ENCODE measurements at regions not wholly inside any gene's neighbourhood (a gene's known extent, or its start where the extent isn't known, plus 50 kb on each side); places are given as distances from the start of the nearest gene placed in this dataset.
A peak's percentile ranks its signal among the peaks of the same experiment; 100 is the strongest.

GRCh38 chr22:48751539-48752437 is 1075.9 kb downstream of the BRD1 start:
- no TSS peak for BruUV-seq (replicated peaks)
- Histone ChIP-seq H2AK9ac (replicated peaks; ENCODE audit: low read depth, low read length, poor library complexity) (no peak overlapping the region), H4K5ac (ENCODE audit: low read depth, low read length) (no peak overlapping the region), H3K79me1 (ENCODE audit: low read depth in 1 of 2, low read length in 2 of 2) (no peaks in the 10 kb centered on the region), H3K14ac (replicated peaks; ENCODE audit: low read depth, low read length) (no peak overlapping the region), H3K18ac (ENCODE audit: low read depth, low read length) (no peak overlapping the region), H3K4me2 (ENCODE audit: low read depth, low read length) (no peak overlapping the region), H3K56ac (ENCODE audit: extremely low read depth, insufficient read depth, low read length) (no peak overlapping the region), H2AFZ (replicated peaks; ENCODE audit: low read length, poor library complexity) (no peak overlapping the region), H2BK20ac (ENCODE audit: low read depth, low read length) (no peak overlapping the region), H3K9me1 (ENCODE audit: insufficient read depth, low read length) (no peaks in the 10 kb centered on the region), H3K27me3 (ENCODE audit: control insufficient read depth, insufficient read depth, low read length) (no peaks in the 10 kb centered on the region), H4K91ac (ENCODE audit: insufficient read depth, low read depth, low read length) (no peak overlapping the region), H3K4ac (ENCODE audit: low read depth, low read length) (no peak overlapping the region), H3K27ac (ENCODE audit: insufficient read depth, low read length) (no peak overlapping the region), H2BK120ac (ENCODE audit: low read depth, low read length) (no peak overlapping the region), H3K9me3 (ENCODE audit: control insufficient read depth, insufficient read depth, low read length) (peaks cover 79% of the 10 kb centered on the region), H3K23ac (ENCODE audit: low read depth, low read length) (no peak overlapping the region), H4K8ac (ENCODE audit: low read depth in 2 of 2, low read length in 2 of 2) (no peak overlapping the region), H2BK15ac (ENCODE audit: low read depth, low read length) (no peak overlapping the region), H2BK5ac (ENCODE audit: low read depth, low read length, poor library complexity, severe bottlenecking) (no peak overlapping the region), H3K36me3 (ENCODE audit: control insufficient read depth, insufficient read depth, low read length) (no peaks in the 10 kb centered on the region), H3K4me3 (ENCODE audit: insufficient read depth, low read depth, low read length) (no peak overlapping the region), H3K9ac (ENCODE audit: low read depth, low read length) (no peak overlapping the region), H2AK5ac (ENCODE audit: low read depth, low read length) (no peak overlapping the region), H3K4me1 (ENCODE audit: control insufficient read depth, insufficient read depth, low read length) (no peaks in the 10 kb centered on the region), H4K20me1 (ENCODE audit: insufficient read depth, low read length) (no peaks in the 10 kb centered on the region)
- no peak for TF ChIP-seq ELK1 (IDR thresholded peaks at IDR 0.05; ENCODE audit: borderline replicate concordance, low read depth, low read length)
- TF ChIP-seq MAFK (IDR thresholded peaks at IDR 0.05; ENCODE audit: low read depth, low read length) = peak; percentile 32; the same call in 1 of the 2 replicates
- DNase-seq (no peak), ATAC-seq (ENCODE audit: low read depth) (no peak)
- intact Hi-C loops (cut with micrococcal nuclease) = no loop called here
- WGBS, 2 experiments (ENCODE audit: extremely low coverage in 2 of 2, insufficient read length in 1 of 2) = 45% methylated on average over 2 of the region's 26 CpGs; no CpG with 5 or more reads in 1 of the 2 experiments
- in situ Hi-C loops (cut with MboI; ENCODE audit: low sequenced_read_pairs) = no loop called here
- POLR2A ChIA-PET (ENCODE audit: unreplicated experiment) = no interaction called here
- dilution Hi-C loops (cut with HindIII; ENCODE audit: low sequenced_read_pairs, unreplicated experiment) = no loop called here
- CTCF ChIA-PET = no interaction called here

All from IMR-90 (cell line).